T-helper 1 cell treated with Interleukin-12 subunit alpha and Interleukin-12 subunit beta and Interleukin-4 antibody, amounts not matched to agents 30 μg/mL and 1 μg/mL, for 36 hours (primary cell): ENCODE measurements at regions not wholly inside any gene's neighbourhood (a gene's known extent, or its start where the extent isn't known, plus 50 kb on each side); places are given as distances from the start of the nearest gene placed in this dataset.

Experiments
- H3K27ac Mint-ChIP-seq: one replicate; pipeline ENCODE4 v1.8.0; 2021; ENCODE audit warnings: mild to moderate bottlenecking, mixed read lengths
- H3K27me3 Mint-ChIP-seq: one replicate; pipeline ENCODE4 v1.8.0; 2021; ENCODE audit warnings: low read depth, mixed read lengths
- H3K36me3 Mint-ChIP-seq: one replicate; pipeline ENCODE4 v1.8.0; 2021; ENCODE audit warnings: low read depth, mixed read lengths
- H3K4me1 Mint-ChIP-seq: one replicate; pipeline ENCODE4 v1.8.0; 2021; ENCODE audit warnings: low read depth, mixed read lengths
- H3K4me3 Mint-ChIP-seq: one replicate; pipeline ENCODE4 v1.8.0; 2021; ENCODE audit warnings: mild to moderate bottlenecking, moderate library complexity, mixed read lengths
- H3K9me3 Mint-ChIP-seq: one replicate; pipeline ENCODE4 v1.8.0; 2021; ENCODE audit warnings: mixed read lengths

DNA sequence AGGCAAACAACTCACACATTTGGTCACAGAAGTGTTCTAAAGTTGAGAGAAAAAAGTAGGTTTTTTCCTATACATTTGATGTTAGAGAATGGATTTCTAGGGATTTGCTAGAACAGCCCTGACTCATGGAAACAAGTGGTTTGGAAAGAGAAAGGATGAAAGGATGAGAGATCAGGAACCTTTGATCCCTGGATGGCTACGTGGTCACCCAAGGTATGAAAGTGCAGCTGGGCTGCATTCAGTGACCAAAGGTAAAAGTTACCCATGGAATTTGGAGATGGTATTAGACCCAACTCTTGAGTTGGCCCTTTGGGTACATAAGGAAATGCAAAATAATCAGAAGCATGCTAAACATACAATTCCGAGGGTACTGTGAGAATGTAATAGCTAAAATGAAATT, 61.3 kb upstream of the SPIN1 start:
- Mint-ChIP-seq H3K36me3 (peaks cover 8% of the 10 kb centered on the region), H3K27ac (no peak overlapping the region), H3K4me1 (peaks cover 33% of the 10 kb centered on the region), H3K4me3 (no peak overlapping the region), H3K9me3 (peaks cover 16% of the 10 kb centered on the region), H3K27me3 (no peaks in the 10 kb centered on the region)

DNA sequence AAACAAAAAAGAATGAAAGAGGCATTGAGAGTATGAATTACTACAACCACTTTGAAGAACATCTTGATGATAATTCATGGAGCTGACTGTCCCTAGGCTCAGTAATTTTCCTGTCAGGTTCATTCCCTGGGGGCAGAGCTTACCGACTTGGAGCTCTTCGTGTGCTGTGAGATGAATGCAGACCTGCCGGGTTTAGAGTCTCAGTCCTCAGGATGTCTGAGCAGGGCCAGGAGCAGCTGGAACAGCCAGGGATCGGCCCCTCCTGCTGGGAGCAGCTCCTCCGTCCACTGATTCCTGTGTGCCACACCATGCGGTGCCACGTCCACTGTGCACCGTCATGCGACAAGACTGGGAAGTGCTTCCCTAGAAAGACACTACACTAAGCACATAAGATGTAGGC, 62.2 kb upstream of the SPIN1 start:
- H3K27me3 Mint-ChIP-seq = no peaks in the 10 kb centered on the region
- H3K27ac Mint-ChIP-seq = no peak overlapping the region
- H3K9me3 Mint-ChIP-seq = peaks cover 16% of the 10 kb centered on the region
- H3K4me1 Mint-ChIP-seq = peaks cover 40% of the 10 kb centered on the region
- no peak overlapping the region for H3K4me3 Mint-ChIP-seq
- peaks cover 8% of the 10 kb centered on the region for H3K36me3 Mint-ChIP-seq

DNA sequence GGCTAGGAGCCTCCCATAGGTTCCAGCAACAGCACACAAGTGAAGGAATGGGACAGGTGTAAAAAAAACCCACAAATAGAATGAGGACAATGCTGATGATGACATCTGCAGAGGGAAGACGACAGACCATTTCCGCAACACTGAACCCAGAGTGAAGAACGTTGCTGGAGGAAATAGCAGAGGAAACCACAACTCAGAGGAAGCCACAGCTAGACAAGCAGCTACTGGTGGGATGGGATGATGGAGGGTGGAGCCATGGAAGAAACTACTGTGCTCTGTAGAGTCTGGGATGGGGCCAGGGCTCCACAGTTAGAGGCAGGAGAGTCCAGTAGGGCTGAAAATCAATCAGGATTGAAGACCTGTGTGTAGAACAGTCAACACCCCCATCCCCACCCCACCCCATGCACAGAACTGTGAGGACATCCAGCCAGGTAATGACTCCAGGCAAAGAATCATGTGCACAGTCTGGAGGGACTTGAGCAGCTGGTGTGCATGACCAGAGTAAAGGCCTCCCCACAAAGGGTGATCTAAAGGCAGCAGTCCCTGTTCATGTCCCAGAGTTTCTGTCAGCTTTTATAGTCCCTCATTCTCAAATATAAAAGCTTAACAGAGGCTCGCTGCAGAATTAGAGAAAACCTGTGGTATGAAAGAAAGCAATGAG, 65.2 kb upstream of the SPIN1 start:
- Mint-ChIP-seq H3K4me1 (peaks cover 46% of the 10 kb centered on the region), H3K27ac (peak overlapping the region; percentile 82), H3K9me3 (peaks cover 12% of the 10 kb centered on the region), H3K27me3 (no peaks in the 10 kb centered on the region), H3K36me3 (peaks cover 8% of the 10 kb centered on the region), H3K4me3 (peak overlapping the region; percentile 47)

DNA sequence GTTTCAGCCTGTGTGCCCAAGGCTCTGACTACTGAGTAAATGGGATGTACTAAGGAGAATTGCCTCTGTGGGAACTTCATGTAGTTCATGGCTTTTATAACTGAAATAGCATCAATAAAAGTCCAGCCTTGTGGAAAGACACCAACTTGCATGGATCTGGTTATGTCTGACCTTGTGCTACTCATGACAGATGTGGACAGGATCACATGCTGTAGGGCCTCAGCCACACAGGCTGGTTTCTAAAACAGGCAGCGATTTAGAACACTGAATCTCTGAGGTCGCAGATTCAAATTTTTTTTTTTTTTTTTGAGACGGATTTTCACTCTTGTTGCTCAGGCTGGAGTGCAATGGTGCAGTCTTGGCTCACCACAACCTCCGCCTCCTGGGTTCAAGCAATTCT, 66.5 kb upstream of the SPIN1 start:
- peaks cover 41% of the 10 kb centered on the region for H3K4me1 Mint-ChIP-seq
- H3K36me3 Mint-ChIP-seq = peaks cover 7% of the 10 kb centered on the region
- H3K27ac Mint-ChIP-seq = no peak overlapping the region
- H3K9me3 Mint-ChIP-seq = peaks cover 9% of the 10 kb centered on the region
- H3K27me3 Mint-ChIP-seq = no peaks in the 10 kb centered on the region
- peak overlapping the region; percentile 17 for H3K4me3 Mint-ChIP-seq

DNA sequence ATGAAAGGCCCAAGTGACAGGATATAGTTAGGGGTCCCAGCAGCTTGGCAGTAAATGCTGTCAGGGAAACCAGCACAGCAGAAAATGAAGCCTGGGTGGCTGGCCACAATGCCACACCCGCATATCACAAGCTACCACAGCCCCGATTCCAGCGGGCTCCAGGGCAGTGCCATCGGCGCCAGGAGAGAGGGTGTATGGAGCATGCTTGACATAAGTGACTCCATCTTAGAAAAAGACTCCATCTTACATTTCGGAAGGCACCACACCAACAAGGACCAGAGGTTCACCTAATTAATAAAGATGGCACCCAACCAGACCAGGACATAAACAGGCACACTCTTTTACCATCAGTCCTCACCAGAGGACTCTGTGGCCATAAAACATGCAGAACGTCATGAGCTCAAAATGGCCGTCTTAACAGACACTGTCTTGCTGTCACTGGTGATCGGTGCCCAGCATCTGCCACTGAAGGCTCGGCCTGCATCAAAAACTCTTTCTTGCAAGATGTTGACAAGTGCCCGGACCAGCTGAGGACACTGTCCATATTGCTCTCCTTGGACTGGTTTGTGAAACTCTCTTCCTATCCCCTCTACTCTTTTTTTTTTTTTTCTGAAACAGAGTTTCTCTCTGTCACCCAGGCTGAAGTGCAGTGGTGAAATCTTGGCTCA, 67.4 kb upstream of the SPIN1 start:
- Mint-ChIP-seq H3K36me3 (peaks cover 7% of the 10 kb centered on the region), H3K4me3 (no peak overlapping the region), H3K9me3 (peaks cover 8% of the 10 kb centered on the region), H3K4me1 (peaks cover 40% of the 10 kb centered on the region), H3K27ac (no peak overlapping the region), H3K27me3 (no peaks in the 10 kb centered on the region)

DNA sequence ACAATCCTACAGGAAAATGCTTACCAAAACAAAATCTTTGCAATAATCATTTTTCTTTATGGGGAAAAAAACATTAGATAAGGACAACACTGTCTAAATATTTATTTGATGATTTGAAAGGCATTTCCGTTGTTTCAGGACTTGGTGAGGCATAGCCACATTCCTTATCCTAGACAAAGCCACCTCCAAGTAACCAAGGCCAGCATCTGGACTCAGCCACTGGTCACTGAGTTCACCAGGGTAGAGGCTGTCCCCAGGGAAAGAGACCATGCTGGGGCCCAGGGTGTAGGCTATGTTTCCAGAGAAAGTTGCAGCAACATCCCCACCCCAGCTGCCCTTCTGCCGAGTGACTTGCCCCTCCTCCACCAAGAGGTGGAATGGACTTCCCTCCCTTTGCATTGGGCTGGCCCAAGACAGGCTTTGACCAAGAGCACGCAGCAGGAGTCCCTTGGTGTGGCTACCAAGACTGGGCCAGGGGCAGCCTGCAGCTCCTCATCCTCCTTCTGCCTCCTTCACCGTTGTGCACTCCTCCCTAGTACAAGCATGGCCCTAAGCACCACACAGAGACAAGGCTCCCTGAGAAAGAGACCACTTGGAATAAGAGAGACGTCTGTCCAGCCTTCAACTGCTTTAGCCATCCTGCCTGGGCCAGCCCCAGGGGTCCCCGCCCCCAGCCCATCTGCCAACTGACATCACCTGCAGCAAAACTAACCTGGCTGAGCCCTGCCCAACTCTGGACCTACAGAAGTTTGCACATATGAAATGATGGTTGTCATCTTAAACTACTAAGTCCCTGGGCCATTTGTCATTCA, 68.1 kb upstream of the SPIN1 start:
- H3K27me3 Mint-ChIP-seq = no peaks in the 10 kb centered on the region
- peaks cover 8% of the 10 kb centered on the region for H3K9me3 Mint-ChIP-seq
- peaks cover 39% of the 10 kb centered on the region for H3K4me1 Mint-ChIP-seq
- H3K27ac Mint-ChIP-seq = no peak overlapping the region
- no peak overlapping the region for H3K4me3 Mint-ChIP-seq
- H3K36me3 Mint-ChIP-seq = peaks cover 7% of the 10 kb centered on the region

GRCh38 chr9:88313364-88314220, 74.7 kb upstream of the SPIN1 start:
- no peaks in the 10 kb centered on the region for H3K27me3 Mint-ChIP-seq
- peaks cover 41% of the 10 kb centered on the region for H3K4me1 Mint-ChIP-seq
- no peak overlapping the region for H3K4me3 Mint-ChIP-seq
- H3K36me3 Mint-ChIP-seq = no peaks in the 10 kb centered on the region
- H3K27ac Mint-ChIP-seq = peak overlapping the region; percentile 81
- no peaks in the 10 kb centered on the region for H3K9me3 Mint-ChIP-seq

DNA sequence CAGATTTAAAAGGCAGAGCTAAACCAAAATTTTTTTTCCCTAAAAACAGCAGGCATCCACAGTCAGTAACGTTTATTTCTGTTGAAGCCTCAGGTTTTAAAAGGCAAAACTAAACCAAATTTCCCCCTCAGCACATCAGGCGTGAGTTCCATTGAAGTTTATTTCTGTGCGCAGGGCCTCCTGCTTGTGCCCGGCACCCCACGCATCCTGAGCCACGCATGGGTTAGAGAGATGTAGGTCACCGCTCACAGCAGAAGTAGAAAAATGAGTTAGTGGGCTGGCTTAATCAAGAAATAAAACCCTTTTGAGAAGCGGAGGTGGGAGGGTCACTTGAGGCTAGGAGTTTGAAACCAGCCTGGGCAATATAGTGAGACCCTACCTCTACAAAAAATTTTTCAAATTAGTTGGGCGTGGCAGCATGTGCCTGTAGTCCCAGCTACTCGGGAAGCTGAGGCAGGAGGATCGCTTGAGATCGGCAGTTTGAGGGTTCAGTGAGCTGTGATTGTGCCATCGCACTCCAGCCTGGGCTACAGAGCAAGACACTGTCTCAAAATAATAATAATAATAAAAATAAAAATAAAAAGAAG, 75.6 kb upstream of the SPIN1 start:
- Mint-ChIP-seq H3K9me3 (no peaks in the 10 kb centered on the region), H3K4me3 (peak overlapping the region; percentile 64), H3K27ac (peak overlapping the region; percentile 81), H3K27me3 (no peaks in the 10 kb centered on the region), H3K4me1 (peaks cover 45% of the 10 kb centered on the region), H3K36me3 (peaks cover 3% of the 10 kb centered on the region)

- H3K27me3 Mint-ChIP-seq = no peaks in the 10 kb centered on the region
- peak overlapping the region; percentile 81 for H3K27ac Mint-ChIP-seq
- peak overlapping the region; percentile 64 for H3K4me3 Mint-ChIP-seq
- H3K9me3 Mint-ChIP-seq = no peaks in the 10 kb centered on the region
- peaks cover 49% of the 10 kb centered on the region for H3K4me1 Mint-ChIP-seq
- peaks cover 4% of the 10 kb centered on the region for H3K36me3 Mint-ChIP-seq
Measured at GRCh38 chr9:88312045-88312444, 76.2 kb upstream of the SPIN1 start.

DNA sequence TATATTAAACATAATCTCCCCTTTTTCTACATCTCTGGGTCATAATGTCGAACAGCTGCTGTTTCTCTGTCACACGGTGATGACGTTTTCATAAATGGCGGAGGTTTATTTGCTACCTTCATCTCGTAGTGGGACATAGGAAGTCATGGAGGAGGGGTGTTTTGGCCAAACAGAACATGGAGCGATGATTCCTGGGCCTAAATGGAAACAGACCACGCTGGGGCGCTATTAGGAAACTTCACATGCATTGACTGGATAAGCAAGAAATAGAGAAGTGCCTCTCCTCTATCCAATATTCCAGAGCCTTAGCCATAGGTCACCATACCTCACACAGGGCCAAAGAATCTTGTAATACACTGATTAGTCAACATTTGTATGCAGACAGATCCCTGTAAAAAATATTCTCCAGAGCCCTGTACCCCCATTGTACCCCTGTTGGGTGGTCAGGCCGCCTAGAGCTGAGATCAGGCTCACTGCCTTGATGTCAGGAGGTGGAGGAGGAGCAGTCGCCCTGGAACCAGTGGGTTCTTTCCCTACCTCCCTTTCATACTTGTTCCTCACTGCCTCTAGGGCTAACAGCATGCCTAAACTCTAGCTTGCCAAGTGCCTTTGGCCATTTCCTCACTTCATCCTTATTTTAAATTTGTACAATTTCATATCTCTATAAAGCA, 77.8 kb upstream of the SPIN1 start:
- Mint-ChIP-seq H3K4me3 (no peak overlapping the region), H3K27ac (peak overlapping the region; percentile 26), H3K36me3 (peaks cover 5% of the 10 kb centered on the region), H3K4me1 (peaks cover 54% of the 10 kb centered on the region), H3K9me3 (no peaks in the 10 kb centered on the region), H3K27me3 (no peaks in the 10 kb centered on the region)

DNA sequence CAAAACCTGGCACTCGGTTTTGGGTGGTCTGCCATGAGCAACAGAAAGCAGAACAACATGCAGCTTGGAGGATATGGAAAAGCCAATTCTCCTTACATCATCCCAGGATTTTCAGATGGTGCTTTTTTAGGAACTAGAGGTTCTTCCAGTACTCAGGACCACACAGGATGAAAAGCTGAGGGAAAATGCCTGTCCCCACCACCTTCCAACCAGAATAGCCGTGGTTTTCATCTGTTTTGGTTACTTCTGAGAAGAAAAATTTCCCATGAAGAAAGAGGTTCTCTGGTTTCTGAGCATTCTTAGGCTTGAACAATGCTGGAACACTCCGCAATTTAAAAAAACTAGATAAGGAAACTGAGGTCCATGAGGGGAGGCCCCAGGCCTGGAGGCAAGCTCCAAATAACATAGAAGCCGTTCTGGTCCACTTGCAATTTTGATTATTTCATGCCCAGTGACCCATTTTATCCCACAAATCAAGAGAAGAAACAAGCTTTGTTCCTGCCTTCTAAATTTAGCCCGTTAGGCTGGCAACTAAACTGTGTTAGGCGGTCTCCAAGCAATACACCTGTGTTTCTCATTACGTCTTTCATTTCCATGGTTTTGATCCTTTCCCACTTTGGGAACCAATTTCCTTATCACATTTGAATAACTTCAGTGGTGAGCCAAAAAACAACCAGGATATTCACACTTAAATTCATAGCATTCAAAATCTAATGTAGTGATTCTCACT, 79.2 kb upstream of the SPIN1 start:
- H3K36me3 Mint-ChIP-seq = peaks cover 5% of the 10 kb centered on the region
- H3K27me3 Mint-ChIP-seq = no peaks in the 10 kb centered on the region
- no peak overlapping the region for H3K4me3 Mint-ChIP-seq
- peaks cover 64% of the 10 kb centered on the region for H3K4me1 Mint-ChIP-seq
- no peaks in the 10 kb centered on the region for H3K9me3 Mint-ChIP-seq
- no peak overlapping the region for H3K27ac Mint-ChIP-seq

- Mint-ChIP-seq H3K36me3 (peaks cover 7% of the 10 kb centered on the region), H3K4me1 (peaks cover 64% of the 10 kb centered on the region), H3K27ac (no peak overlapping the region)
Measured at GRCh38 chr9:88307136-88307535, 81.1 kb upstream of the SPIN1 start.

More at GRCh38 chr9:88307136-88307535, 81.1 kb upstream of the SPIN1 start:
- Mint-ChIP-seq H3K9me3 (no peaks in the 10 kb centered on the region), H3K4me3 (no peak overlapping the region), H3K27me3 (no peaks in the 10 kb centered on the region)
